DND-41 (cell line): ENCODE measurements at regions not wholly inside any gene's neighbourhood (a gene's known extent, or its start where the extent isn't known, plus 50 kb on each side); places are given as distances from the start of the nearest gene placed in this dataset.
"Not testable (repeated sequence)": the region's sequence is repeated elsewhere in the genome, so short reads cannot be mapped to it uniquely, and the experiment has no call there.

Experiments used
- ATAC-seq: fragments of 200-7000 bp; cut with Tn5 transposase; 3 replicates; pipeline ENCODE4 v1.9.1; 2021; ENCODE audit warnings: low read depth; ENCODE audit not compliant: insufficient read depth
- DNase-seq: peaks from one replicate; pipeline ENCODE4 v3.0.0-alpha.2; 2020
- H2AFZ ChIP-seq: 2 replicates; pipeline ENCODE4 v1.6.0; 2012; ENCODE audit warnings: low read depth, low read length
- H3K27ac ChIP-seq: 2 replicates; pipeline ENCODE4 v1.5.1; 2012; ENCODE audit warnings: low read length, inconsistent platforms
- H3K27me3 ChIP-seq: fragments of 200-600 bp; sonication (generic); 2 replicates; pipeline ENCODE4 v1.6.0; 2012; ENCODE audit warnings: low read length, mild to moderate bottlenecking, inconsistent platforms; ENCODE audit not compliant: insufficient read depth, poor library complexity
- H3K36me3 ChIP-seq: 2 replicates; pipeline ENCODE4 v1.5.1; 2012; ENCODE audit warnings: low read length, inconsistent platforms; ENCODE audit not compliant: insufficient read depth
- H3K4me1 ChIP-seq: 2 replicates; pipeline ENCODE4 v1.5.1; 2012; ENCODE audit warnings: mild to moderate bottlenecking, low read length; ENCODE audit not compliant: insufficient read depth
- H3K4me2 ChIP-seq: 2 replicates; pipeline ENCODE4 v1.6.0; 2012; ENCODE audit warnings: mild to moderate bottlenecking, moderate library complexity, low read length, inconsistent platforms; ENCODE audit not compliant: insufficient read depth
- H3K4me3 ChIP-seq, 2 experiments: fragments of 200-600 bp in 1 of 2; shearing (Covaris generic) in 1 of 2; 2 replicates each; pipeline ENCODE4 v1.5.1; 2012 to 2016; ENCODE audit warnings: inconsistent platforms in 2 of 2, low read length in 2 of 2, mild to moderate bottlenecking in 2 of 2, low read depth in 1 of 2, moderate library complexity in 1 of 2
- H3K79me2 ChIP-seq: 2 replicates; pipeline ENCODE4 v1.6.0; 2012; ENCODE audit warnings: low read length, inconsistent platforms; ENCODE audit not compliant: insufficient read depth
- H3K9ac ChIP-seq: 2 replicates; pipeline ENCODE4 v1.6.0; 2012; ENCODE audit warnings: low read depth, mild to moderate bottlenecking, inconsistent platforms, low read length, moderate library complexity
- H3K9me3 ChIP-seq: 2 replicates; pipeline ENCODE4 v1.5.1; 2012; ENCODE audit warnings: low read length, moderate library complexity, mild to moderate bottlenecking, inconsistent platforms; ENCODE audit not compliant: insufficient read depth, severe bottlenecking
- H4K20me1 ChIP-seq: 2 replicates; pipeline ENCODE4 v1.6.0; 2012; ENCODE audit warnings: low read length; ENCODE audit not compliant: insufficient read depth
- CTCF ChIP-seq: IDR thresholded peaks from 2 replicates; pipeline ENCODE4 v1.5.1; 2012; ENCODE audit warnings: borderline replicate concordance, low read length, moderate library complexity, mild to moderate bottlenecking; ENCODE audit not compliant: poor library complexity, severe bottlenecking; ENCODE audit errors: extremely low read depth
- EZH2 ChIP-seq: IDR thresholded peaks from 3 replicates; pipeline ENCODE4 v1.6.1; 2012; ENCODE audit warnings: borderline replicate concordance, low read depth, mild to moderate bottlenecking, moderate library complexity, low read length, inconsistent platforms; ENCODE audit not compliant: severe bottlenecking

GRCh38 chr5:52627740-52628139 is 160.0 kb upstream of the ITGA1 start:
- ATAC-seq = no peak

GRCh38 chr5:52632281-52632680 is 155.4 kb upstream of the ITGA1 start:
- H3K4me3 ChIP-seq = no peak overlapping the region
- DNase-seq (no peak), ATAC-seq (no peak)
- no peaks in the 10 kb centered on the region for H3K9me3 ChIP-seq
- no peak overlapping the region for H2AFZ ChIP-seq
- H3K4me1 ChIP-seq = no peaks in the 10 kb centered on the region
- H3K27ac ChIP-seq = no peak overlapping the region
- no peak overlapping the region for H3K9ac ChIP-seq
- no peaks in the 10 kb centered on the region for H3K27me3 ChIP-seq
- no peaks in the 10 kb centered on the region for H3K79me2 ChIP-seq
- H3K36me3 ChIP-seq = no peaks in the 10 kb centered on the region
- H4K20me1 ChIP-seq = no peaks in the 10 kb centered on the region
- no peak overlapping the region for H3K4me2 ChIP-seq
- no peak for TF ChIP-seq CTCF
- TF ChIP-seq EZH2 = no peak

More at GRCh38 chr5:52627740-52628139, 160.0 kb upstream of the ITGA1 start:
- no peak for DNase-seq
- no peak overlapping the region for H3K9ac ChIP-seq
- no peaks in the 10 kb centered on the region for H3K27me3 ChIP-seq
- no peak for TF ChIP-seq EZH2
- no peak for TF ChIP-seq CTCF
- no peaks in the 10 kb centered on the region for H3K9me3 ChIP-seq
- no peaks in the 10 kb centered on the region for H3K36me3 ChIP-seq
- no peak overlapping the region for H3K27ac ChIP-seq
- H3K4me3 ChIP-seq = no peak overlapping the region
- H3K4me1 ChIP-seq = no peaks in the 10 kb centered on the region
- no peak overlapping the region for H3K4me2 ChIP-seq
- no peak overlapping the region for H2AFZ ChIP-seq
- H4K20me1 ChIP-seq = no peaks in the 10 kb centered on the region
- no peaks in the 10 kb centered on the region for H3K79me2 ChIP-seq

DNA sequence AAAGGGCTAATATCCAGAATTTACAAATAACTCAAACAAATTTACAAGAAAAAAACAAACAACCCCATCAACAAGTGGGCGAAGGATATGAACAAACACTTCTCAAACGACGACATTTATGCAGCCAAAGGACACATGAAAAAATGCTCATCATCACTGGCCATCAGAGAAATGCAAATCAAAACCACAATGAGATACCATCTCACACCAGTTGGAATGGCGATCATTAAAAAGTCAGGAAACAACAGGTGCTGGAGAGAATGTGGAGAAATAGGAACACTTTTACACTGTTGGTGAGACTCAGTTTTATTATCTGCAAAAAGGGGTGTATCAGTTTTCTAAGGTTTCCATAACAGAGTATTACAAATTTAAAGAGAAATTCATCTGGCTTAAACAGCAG is 153.5 kb upstream of the ITGA1 start:
- ATAC-seq, H3K36me3 ChIP-seq, H3K4me2 ChIP-seq, H2AFZ ChIP-seq, H3K27ac ChIP-seq, H3K4me3 ChIP-seq, H3K27me3 ChIP-seq, H3K9me3 ChIP-seq, H3K4me1 ChIP-seq, H3K79me2 ChIP-seq, H3K9ac ChIP-seq, DNase-seq, H4K20me1 ChIP-seq: not testable (repeated sequence)

DNA sequence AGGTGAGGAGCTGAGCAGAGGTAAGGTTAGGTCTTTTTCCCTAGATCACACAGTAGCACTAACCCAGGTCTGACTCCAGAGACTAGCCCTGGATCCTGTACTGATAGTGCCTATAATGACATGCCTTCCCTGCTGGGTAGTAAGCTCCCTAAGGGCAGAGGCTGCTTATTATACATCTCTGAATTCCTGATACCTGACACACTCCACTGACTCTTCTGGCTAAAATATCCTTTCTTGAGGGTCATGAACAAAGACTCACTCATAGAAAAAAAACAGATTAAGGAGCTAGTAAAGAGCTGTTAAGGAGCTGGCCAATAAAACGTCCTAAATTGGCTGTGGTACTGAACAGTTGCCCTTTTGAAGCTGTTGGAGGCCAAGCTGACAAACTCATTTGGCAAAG is 149.0 kb upstream of the ITGA1 start:
- H3K27me3 ChIP-seq = no peaks in the 10 kb centered on the region
- H3K27ac ChIP-seq = no peak overlapping the region
- no peaks in the 10 kb centered on the region for H4K20me1 ChIP-seq
- H3K36me3 ChIP-seq = no peaks in the 10 kb centered on the region
- H3K9ac ChIP-seq = no peak overlapping the region
- H3K4me1 ChIP-seq = no peaks in the 10 kb centered on the region
- no peaks in the 10 kb centered on the region for H3K79me2 ChIP-seq
- TF ChIP-seq CTCF = no peak
- TF ChIP-seq EZH2 = no peak
- no peak overlapping the region for H2AFZ ChIP-seq
- no peak for DNase-seq
- H3K9me3 ChIP-seq = peaks cover 6% of the 10 kb centered on the region
- no peak overlapping the region for H3K4me2 ChIP-seq
- ATAC-seq = no peak
- H3K4me3 ChIP-seq = no peak overlapping the region
